Parathyroid adenoma (tissue), 2 donors: ENCODE measurements at regions not wholly inside any gene's neighbourhood (a gene's known extent, or its start where the extent isn't known, plus 50 kb on each side); places are given as distances from the start of the nearest gene placed in this dataset.

ENCODE experiments used
- H2AFZ ChIP-seq: fragments of 300-600 bp; sonication (generic); one replicate; pipeline ENCODE4 v1.7.0; 2017; ENCODE audit warnings: antibody characterized with exemption, mild to moderate bottlenecking
- H3K27ac ChIP-seq: fragments of 300-600 bp; sonication (generic); one replicate; pipeline ENCODE4 v1.7.0; 2017
- H3K27me3 ChIP-seq: fragments of 300-600 bp; sonication (generic); one replicate; pipeline ENCODE4 v1.7.0; 2017; ENCODE audit warnings: low read length; ENCODE audit not compliant: control insufficient read depth, insufficient read depth
- H3K36me3 ChIP-seq: fragments of 300-600 bp; sonication (generic); one replicate; pipeline ENCODE4 v1.7.0; 2017; ENCODE audit warnings: low read length; ENCODE audit not compliant: control insufficient read depth, insufficient read depth
- H3K4me1 ChIP-seq: fragments of 300-600 bp; sonication (generic); one replicate; pipeline ENCODE4 v1.7.0; 2017; ENCODE audit warnings: control low read depth
- H3K4me2 ChIP-seq: fragments of 300-600 bp; sonication (generic); one replicate; pipeline ENCODE4 v1.7.0; 2017; ENCODE audit warnings: low read length
- H3K4me3 ChIP-seq: fragments of 300-600 bp; sonication (generic); one replicate; pipeline ENCODE4 v1.7.0; 2017; ENCODE audit warnings: low read depth, low read length
- H3K79me2 ChIP-seq: fragments of 300-600 bp; sonication (generic); one replicate; pipeline ENCODE4 v1.7.0; 2017; ENCODE audit warnings: control low read depth
- H3K9ac ChIP-seq: fragments of 300-600 bp; sonication (generic); one replicate; pipeline ENCODE4 v1.7.0; 2017; ENCODE audit warnings: mild to moderate bottlenecking
- H3K9me3 ChIP-seq: fragments of 300-600 bp; sonication (generic); one replicate; pipeline ENCODE4 v1.7.0; 2017; ENCODE audit warnings: low read length; ENCODE audit not compliant: control insufficient read depth
- TF ChIP-seq, protein P1 (sequence below): fragments of 300-600 bp; sonication (generic); IDR thresholded peaks from one replicate; pipeline ENCODE4 v1.7.0; 2017; ENCODE audit warnings: antibody characterized with exemption, mild to moderate bottlenecking
- donor health status: primary hyperparathyroidism.

DNA sequence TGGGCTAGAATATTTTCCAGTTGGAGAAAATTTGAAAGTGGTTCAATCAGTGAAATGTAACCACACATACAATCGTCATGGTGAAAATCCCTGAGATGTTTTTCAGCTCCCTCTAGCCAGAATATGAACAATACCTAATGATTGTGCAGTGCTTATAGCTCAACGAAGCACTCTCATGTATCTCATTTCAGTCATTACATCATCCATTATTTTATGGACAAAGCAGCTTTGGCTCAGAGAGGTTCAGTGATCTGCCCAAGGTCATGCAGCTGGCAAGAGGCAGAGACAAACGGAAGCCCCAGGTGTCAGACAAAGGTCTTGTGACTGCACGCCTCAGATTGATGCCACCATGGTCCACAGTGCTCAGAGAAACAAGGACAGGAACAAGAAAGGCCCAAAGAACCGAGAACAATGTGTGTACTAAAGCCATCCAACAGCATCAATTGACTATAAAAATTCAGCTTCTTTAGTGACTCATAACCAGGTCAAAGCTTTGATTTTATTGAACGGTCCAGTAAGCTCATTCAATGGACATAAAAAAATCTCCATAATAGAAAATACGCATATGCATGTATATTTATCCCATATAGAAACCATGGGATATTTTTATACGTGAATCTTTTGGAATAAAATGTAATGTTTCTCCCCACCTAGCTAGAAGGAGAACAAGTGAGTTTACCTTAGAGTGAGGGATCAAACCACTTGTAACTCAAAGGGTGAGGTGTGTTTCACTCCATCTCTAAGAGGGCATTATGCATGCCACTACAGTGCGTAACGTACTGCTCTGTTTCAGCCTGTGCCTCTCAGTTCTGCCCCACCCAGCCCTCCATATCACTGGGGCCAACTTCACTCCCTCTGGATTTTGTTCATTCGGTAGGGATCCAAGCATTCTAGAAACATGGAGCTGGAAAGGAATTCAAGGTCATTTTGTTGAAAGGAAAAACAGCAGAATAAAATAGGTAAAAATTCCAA, 141.8 kb downstream of the GRIN2B start:
- Histone ChIP-seq H3K4me3 (no peak overlapping the region), H2AFZ (no peak overlapping the region), H3K9me3 (no peaks in the 10 kb centered on the region), H3K36me3 (no peaks in the 10 kb centered on the region), H3K4me2 (no peak overlapping the region), H3K9ac (no peak overlapping the region), H3K27ac (no peak overlapping the region), H3K4me1 (no peaks in the 10 kb centered on the region), H3K27me3 (no peaks in the 10 kb centered on the region), H3K79me2 (no peaks in the 10 kb centered on the region)
- TF ChIP-seq, protein P1, sequence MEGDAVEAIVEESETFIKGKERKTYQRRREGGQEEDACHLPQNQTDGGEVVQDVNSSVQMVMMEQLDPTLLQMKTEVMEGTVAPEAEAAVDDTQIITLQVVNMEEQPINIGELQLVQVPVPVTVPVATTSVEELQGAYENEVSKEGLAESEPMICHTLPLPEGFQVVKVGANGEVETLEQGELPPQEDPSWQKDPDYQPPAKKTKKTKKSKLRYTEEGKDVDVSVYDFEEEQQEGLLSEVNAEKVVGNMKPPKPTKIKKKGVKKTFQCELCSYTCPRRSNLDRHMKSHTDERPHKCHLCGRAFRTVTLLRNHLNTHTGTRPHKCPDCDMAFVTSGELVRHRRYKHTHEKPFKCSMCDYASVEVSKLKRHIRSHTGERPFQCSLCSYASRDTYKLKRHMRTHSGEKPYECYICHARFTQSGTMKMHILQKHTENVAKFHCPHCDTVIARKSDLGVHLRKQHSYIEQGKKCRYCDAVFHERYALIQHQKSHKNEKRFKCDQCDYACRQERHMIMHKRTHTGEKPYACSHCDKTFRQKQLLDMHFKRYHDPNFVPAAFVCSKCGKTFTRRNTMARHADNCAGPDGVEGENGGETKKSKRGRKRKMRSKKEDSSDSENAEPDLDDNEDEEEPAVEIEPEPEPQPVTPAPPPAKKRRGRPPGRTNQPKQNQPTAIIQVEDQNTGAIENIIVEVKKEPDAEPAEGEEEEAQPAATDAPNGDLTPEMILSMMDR = no peak

DNA sequence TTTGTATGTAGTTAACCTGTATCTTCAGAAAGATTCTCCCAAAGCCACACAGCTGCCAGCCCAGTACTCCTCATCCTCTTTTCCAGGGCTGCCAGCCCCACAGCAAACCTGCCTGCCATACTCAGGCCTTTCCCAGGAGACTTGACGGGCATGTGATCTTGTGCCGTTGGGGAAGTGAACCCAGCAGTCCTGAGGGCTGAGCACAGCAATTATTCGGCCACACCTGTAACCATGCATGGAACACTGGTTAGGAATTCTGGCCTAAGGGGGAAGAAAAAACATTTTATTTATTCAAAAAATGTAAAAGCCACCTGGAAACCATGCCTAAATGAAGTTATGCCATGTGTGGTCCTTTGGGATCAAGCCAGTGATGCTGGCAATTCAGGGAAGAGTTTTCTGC, 145.3 kb downstream of the GRIN2B start:
- Histone ChIP-seq H3K9ac (no peak overlapping the region), H3K4me1 (no peaks in the 10 kb centered on the region), H2AFZ (no peak overlapping the region), H3K4me2 (no peak overlapping the region), H3K4me3 (no peak overlapping the region), H3K79me2 (no peaks in the 10 kb centered on the region), H3K27me3 (no peaks in the 10 kb centered on the region), H3K36me3 (no peaks in the 10 kb centered on the region), H3K27ac (no peak overlapping the region), H3K9me3 (no peaks in the 10 kb centered on the region)
- TF ChIP-seq, protein P1 = no peak

DNA sequence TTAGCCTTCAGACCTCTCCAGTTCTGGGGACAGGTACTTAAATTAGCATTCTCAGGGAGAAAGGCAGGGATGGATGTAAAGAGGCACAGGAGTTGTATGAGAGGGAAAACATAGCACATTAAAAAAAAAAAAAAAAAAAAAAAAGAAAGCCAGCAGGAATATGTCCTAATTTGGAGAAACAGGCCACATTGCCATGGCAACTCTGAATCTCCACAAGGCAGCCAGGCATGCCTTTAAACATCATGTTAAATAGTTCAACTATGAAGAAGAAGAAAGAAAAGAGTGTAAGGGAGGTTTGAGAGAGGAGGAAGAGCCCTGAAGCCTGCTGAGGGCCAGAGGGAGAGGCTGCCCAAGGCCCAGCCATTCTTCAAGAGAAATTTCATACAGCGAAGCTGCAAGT, 145.8 kb downstream of the GRIN2B start:
- Histone ChIP-seq H3K79me2 (no peaks in the 10 kb centered on the region), H3K9ac (no peak overlapping the region), H3K9me3 (no peaks in the 10 kb centered on the region), H3K27me3 (no peaks in the 10 kb centered on the region), H2AFZ (no peak overlapping the region), H3K4me1 (no peaks in the 10 kb centered on the region), H3K27ac (no peak overlapping the region), H3K4me3 (no peak overlapping the region), H3K4me2 (no peak overlapping the region), H3K36me3 (no peaks in the 10 kb centered on the region)
- TF ChIP-seq, protein P1 = no peak

GRCh38 chr12:13834241-13834640, 147.2 kb downstream of the GRIN2B start:
- Histone ChIP-seq H3K4me2 (no peak overlapping the region), H3K27me3 (no peaks in the 10 kb centered on the region), H3K9ac (no peak overlapping the region), H2AFZ (no peak overlapping the region), H3K4me1 (no peaks in the 10 kb centered on the region), H3K27ac (no peak overlapping the region), H3K9me3 (no peaks in the 10 kb centered on the region), H3K36me3 (no peaks in the 10 kb centered on the region), H3K79me2 (no peaks in the 10 kb centered on the region), H3K4me3 (no peak overlapping the region)
- TF ChIP-seq, protein P1 = no peak

GRCh38 chr12:13817131-13817530, 164.3 kb downstream of the GRIN2B start:
- H3K9ac ChIP-seq = no peak overlapping the region
- H3K27ac ChIP-seq = no peak overlapping the region
- H3K36me3 ChIP-seq = no peaks in the 10 kb centered on the region
- no peaks in the 10 kb centered on the region for H3K9me3 ChIP-seq
- H3K4me1 ChIP-seq = no peaks in the 10 kb centered on the region
- H3K4me2 ChIP-seq = no peak overlapping the region
- H2AFZ ChIP-seq = no peak overlapping the region
- no peaks in the 10 kb centered on the region for H3K27me3 ChIP-seq
- H3K79me2 ChIP-seq = no peaks in the 10 kb centered on the region
- TF ChIP-seq, protein P1 = no peak
- H3K4me3 ChIP-seq = no peak overlapping the region
